Body of pancreas (tissue), 4 donors: ENCODE measurements at regions not wholly inside any gene's neighbourhood (a gene's known extent, or its start where the extent isn't known, plus 50 kb on each side); places are given as distances from the start of the nearest gene placed in this dataset.

Experiments used
- ATAC-seq: fragments of 150-250 bp; one replicate; pipeline ENCODE4 v1.9.1; 2016
- DNase-seq, 4 donors: peaks; one replicate each; pipeline ENCODE4 v3.0.0-alpha.2; 2019
- H3K27ac ChIP-seq, 4 donors: fragments of 200-600 bp; sonication (generic); 1 replicate in 3 of 4; 2 replicates in 1 of 4; pipeline versions ENCODE4 v1.5.1 to v1.6.1; 2016 to 2019; ENCODE audit warnings: mild to moderate bottlenecking in 1 of 4, mixed read lengths in 1 of 4, moderate library complexity in 1 of 4
- H3K27me3 ChIP-seq, 2 donors: fragments of 200-600 bp; sonication (generic); one replicate each; pipeline ENCODE4 v1.6.0; 2016; ENCODE audit warnings: mild to moderate bottlenecking in 1 of 2
- H3K36me3 ChIP-seq, 2 donors: fragments of 200-600 bp; sonication (generic); replicated peaks in 1 of 2; 2 replicates each; pipeline ENCODE4 v1.5.1; 2016; ENCODE audit warnings: low read depth in 2 of 2; ENCODE audit not compliant: insufficient read depth in 1 of 2
- H3K4me1 ChIP-seq: fragments of 200-600 bp; sonication (generic); one replicate; pipeline ENCODE4 v1.6.0; 2016
- H3K4me3 ChIP-seq, 2 donors: fragments of 200-600 bp; sonication (generic); 1 replicate in 1 of 2; 2 replicates in 1 of 2; pipeline ENCODE4 v1.5.1; 2016 to 2019
- H3K9me3 ChIP-seq, 3 donors: fragments of 200-600 bp; sonication (generic); 1 replicate in 2 of 3; 2 replicates in 1 of 3; pipeline ENCODE4 v1.5.1; 2016
- POLR2A ChIP-seq, 3 donors: fragments of 450-650 bp; IDR thresholded peaks; one replicate each; pipeline ENCODE4 v1.6.1; 2016; ENCODE audit warnings: antibody characterized with exemption in 3 of 3, mild to moderate bottlenecking in 2 of 3
- WGBS, 2 donors: methylation state at CpG; one replicate each; pipeline ENCODE4 v1.1.5; 2017; 5-methylcytosine and 5-hydroxymethylcytosine counted together
- intact Hi-C: fragments of 100-400 bp; cut with DNase I; formaldehyde crosslinking; loops from one replicate; pipeline ENCODE4 v1.15.1; 2023
- TF ChIP-seq, protein P1 (sequence below), 7 experiments: fragments of 450-650 bp in 4 of 7; fragments of 200-600 bp in 3 of 7; sonication (generic) in 3 of 7; IDR thresholded peaks; one replicate each; pipeline ENCODE4 v1.5.1; 2016 to 2019; ENCODE audit warnings: antibody characterized with exemption in 7 of 7

DNA sequence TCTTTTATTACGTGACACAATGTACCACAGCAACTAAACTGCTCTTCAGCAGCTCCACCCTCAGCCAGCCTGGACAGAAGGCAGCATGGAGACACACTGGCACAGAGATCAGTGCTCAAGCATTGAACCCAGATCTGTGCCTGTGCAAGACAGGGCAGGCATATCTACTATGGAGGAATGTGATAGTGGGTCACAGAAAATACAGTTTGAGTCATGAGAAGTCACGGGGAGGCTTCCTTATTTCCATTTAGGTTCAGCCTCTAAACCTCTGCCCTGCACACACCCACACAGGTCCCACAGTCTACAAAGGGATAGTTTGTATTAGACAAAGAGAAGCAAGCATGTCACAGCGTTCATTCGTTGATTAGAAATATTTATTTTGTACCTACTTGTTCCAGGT is 187.4 kb upstream of the AGR3 start:
- TF ChIP-seq, protein P1, sequence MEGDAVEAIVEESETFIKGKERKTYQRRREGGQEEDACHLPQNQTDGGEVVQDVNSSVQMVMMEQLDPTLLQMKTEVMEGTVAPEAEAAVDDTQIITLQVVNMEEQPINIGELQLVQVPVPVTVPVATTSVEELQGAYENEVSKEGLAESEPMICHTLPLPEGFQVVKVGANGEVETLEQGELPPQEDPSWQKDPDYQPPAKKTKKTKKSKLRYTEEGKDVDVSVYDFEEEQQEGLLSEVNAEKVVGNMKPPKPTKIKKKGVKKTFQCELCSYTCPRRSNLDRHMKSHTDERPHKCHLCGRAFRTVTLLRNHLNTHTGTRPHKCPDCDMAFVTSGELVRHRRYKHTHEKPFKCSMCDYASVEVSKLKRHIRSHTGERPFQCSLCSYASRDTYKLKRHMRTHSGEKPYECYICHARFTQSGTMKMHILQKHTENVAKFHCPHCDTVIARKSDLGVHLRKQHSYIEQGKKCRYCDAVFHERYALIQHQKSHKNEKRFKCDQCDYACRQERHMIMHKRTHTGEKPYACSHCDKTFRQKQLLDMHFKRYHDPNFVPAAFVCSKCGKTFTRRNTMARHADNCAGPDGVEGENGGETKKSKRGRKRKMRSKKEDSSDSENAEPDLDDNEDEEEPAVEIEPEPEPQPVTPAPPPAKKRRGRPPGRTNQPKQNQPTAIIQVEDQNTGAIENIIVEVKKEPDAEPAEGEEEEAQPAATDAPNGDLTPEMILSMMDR (IDR thresholded peaks at IDR 0.05) = no peak
- no peak for TF ChIP-seq POLR2A (IDR thresholded peaks at IDR 0.05)
- no peak overlapping the region for H3K27ac ChIP-seq
- no peak overlapping the region for H3K4me3 ChIP-seq
- no peaks in the 10 kb centered on the region for H3K9me3 ChIP-seq
- peak in 1 of 4 donors; percentile 7 for DNase-seq
- H3K27me3 ChIP-seq = no peaks in the 10 kb centered on the region
- 60 to 65% methylated on average over 4 of the region's 4 CpGs for WGBS, 2 donors
- H3K4me1 ChIP-seq = no peaks in the 10 kb centered on the region
- intact Hi-C loops = no loop called here
- no peak for ATAC-seq
- H3K36me3 ChIP-seq = no peaks in the 10 kb centered on the region

DNA sequence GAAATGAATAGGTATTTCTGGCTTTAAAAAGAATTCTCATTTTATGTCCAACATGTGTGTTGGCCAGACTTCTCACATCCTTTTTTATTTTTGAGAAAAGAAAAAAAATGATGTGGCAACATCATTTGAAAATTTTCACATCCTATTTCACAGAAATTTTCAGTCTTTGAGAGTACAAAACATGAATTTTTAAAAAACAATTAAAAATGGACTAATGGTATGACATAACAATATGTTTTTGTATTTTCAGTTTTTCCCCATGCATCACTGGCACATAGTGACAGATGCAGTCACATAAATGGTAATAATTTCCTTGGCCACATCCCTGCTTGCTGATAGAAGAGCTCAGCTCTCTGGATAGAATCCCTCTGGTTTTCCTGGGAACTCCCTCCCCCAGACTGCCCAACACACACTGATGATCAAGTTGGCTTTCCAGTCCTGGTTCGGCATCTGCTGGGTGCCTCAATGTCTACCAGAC is 188.5 kb upstream of the AGR3 start:
- DNase-seq (no peak), ATAC-seq (no peak)
- intact Hi-C loops = no loop called here
- Histone ChIP-seq H3K27me3 (no peaks in the 10 kb centered on the region), H3K27ac (no peak overlapping the region), H3K36me3 (no peaks in the 10 kb centered on the region), H3K4me1 (no peaks in the 10 kb centered on the region), H3K9me3 (no peaks in the 10 kb centered on the region), H3K4me3 (no peak overlapping the region)
- 80 to 94% methylated on average over 1 of the region's 1 CpG for WGBS, 2 donors
- TF ChIP-seq, protein P1 (IDR thresholded peaks at IDR 0.05) = no peak
- TF ChIP-seq POLR2A (IDR thresholded peaks at IDR 0.05) = no peak

DNA sequence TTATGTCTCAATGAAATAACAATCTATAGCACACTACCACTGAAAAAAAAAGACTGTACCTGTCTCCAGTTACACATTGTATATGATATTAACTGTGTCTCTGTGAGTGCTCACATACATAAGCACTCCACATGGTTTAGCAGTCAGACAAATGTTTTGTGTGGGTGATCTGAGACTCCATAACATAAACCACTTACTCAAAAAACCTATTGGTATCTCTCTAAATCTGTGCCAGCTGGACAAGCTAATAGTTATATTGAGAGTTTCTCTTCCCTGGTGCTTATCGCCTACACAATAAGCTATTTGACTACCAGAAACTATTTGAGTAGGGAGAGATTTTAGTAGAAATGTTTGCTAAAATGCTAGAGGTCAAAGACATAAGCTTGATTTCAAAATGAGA is 190.1 kb upstream of the AGR3 start:
- WGBS, 2 donors = 66 to 81% methylated on average over 1 of the region's 1 CpG
- no peak for ATAC-seq
- no peaks in the 10 kb centered on the region for H3K9me3 ChIP-seq

DNA sequence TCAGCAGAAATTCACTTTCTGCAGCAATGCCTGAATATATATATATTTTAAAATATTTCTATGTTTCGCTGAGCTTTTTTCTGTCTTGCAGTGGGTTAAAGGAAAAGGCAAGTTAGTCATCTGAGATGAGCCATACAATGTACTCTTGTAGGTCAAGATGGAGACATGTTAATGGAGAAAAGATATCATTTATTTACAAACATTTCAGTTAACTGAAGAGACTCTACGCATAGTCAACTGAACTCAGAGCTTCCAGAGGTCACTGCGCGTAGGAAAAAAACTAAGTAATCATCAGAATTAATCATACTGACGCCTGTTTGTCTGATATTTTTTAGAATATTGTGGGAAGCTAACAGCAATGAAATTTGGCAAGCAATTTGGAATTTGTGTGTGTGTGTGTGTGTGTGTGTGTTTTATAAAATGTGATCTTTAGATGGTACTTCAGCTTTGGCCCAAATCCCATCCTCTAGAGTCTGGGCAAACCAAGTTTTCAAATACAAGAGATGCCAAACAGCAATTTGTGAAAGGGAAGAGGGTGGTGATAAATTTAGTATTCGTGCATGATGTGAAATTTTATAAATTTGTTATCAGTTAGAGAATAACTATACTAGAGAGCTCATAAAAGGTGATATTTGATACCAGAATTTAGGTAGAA is 193.9 kb upstream of the AGR3 start:
- H3K4me1 ChIP-seq = no peaks in the 10 kb centered on the region
- TF ChIP-seq, protein P1 (IDR thresholded peaks at IDR 0.05) = no peak
- no peak for TF ChIP-seq POLR2A (IDR thresholded peaks at IDR 0.05)
- WGBS, 2 donors = 78 to 81% methylated on average over 6 of the region's 6 CpGs
- H3K27me3 ChIP-seq = no peaks in the 10 kb centered on the region
- ATAC-seq = no peak
- no peak overlapping the region for H3K27ac ChIP-seq
- no peak for DNase-seq
- intact Hi-C loops = no loop called here
- H3K9me3 ChIP-seq = no peaks in the 10 kb centered on the region
- H3K4me3 ChIP-seq = no peak overlapping the region
- no peaks in the 10 kb centered on the region for H3K36me3 ChIP-seq

More for the DNA sequence above, 190.1 kb upstream of the AGR3 start:
- TF ChIP-seq POLR2A (IDR thresholded peaks at IDR 0.05) = no peak
- TF ChIP-seq, protein P1 (IDR thresholded peaks at IDR 0.05) = no peak
- Histone ChIP-seq H3K4me1 (no peaks in the 10 kb centered on the region), H3K27ac (no peak overlapping the region), H3K27me3 (no peaks in the 10 kb centered on the region), H3K4me3 (no peak overlapping the region), H3K36me3 (no peaks in the 10 kb centered on the region)
- DNase-seq = no peak
- intact Hi-C loops = no loop called here

DNA sequence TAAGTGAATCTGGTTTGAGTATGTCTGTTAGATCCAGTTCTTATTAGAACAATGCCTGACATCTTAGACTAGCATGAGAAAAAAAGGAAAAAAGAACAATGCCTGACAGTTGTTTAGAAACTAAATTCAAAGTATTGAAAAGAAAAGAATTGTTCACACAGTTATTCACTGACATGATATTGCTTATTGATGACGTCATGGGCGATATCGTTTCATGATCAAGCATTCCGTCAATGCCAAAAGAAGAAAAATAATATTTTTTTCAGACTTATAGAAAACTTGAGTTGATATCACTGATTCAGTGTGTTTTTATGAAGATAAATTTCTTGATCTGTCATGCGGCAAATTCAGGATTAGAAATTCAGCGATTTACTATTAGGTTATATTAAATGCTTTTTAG is 196.5 kb upstream of the AGR3 start:
- TF ChIP-seq, protein P1 (IDR thresholded peaks at IDR 0.05) = no peak
- no peak for TF ChIP-seq POLR2A (IDR thresholded peaks at IDR 0.05)
- Histone ChIP-seq H3K4me1 (no peaks in the 10 kb centered on the region), H3K36me3 (no peaks in the 10 kb centered on the region), H3K27ac (no peak overlapping the region), H3K27me3 (no peaks in the 10 kb centered on the region), H3K4me3 (no peak overlapping the region), H3K9me3 (no peaks in the 10 kb centered on the region)
- intact Hi-C loops = no loop called here
- WGBS, 2 donors = 88 to 90% methylated on average over 6 of the region's 6 CpGs
- no peak for DNase-seq
- no peak for ATAC-seq
